ENCODE measurements at regions not wholly inside any gene's neighbourhood (a gene's known extent, or its start where the extent isn't known, plus 50 kb on each side); places are given as distances from the start of the nearest gene placed in this dataset.

DNA sequence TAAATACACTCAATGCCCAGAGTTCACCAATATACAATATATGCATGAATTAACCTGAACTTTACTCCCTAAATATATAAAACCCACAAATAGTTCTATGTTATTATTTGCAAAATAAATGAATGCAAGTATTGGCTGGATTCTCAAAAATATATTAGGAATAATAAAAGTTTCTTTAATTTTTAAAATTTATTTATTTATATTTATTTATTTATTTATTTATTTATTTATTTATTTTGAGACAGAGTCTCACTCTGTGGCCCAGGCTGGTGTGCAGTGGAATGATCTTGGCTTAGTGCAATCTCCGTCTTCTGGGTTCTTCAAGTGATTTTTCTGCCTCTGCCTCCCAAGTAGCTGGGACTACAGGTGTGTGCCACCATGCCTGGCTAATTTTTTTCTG, 88.7 kb upstream of the TMEFF2 start:
- TF ChIP-seq CTCF (IDR thresholded peaks at IDR 0.05 in 2 of 3, conservative IDR thresholded peaks at IDR 0.05 in 1 of 3; ENCODE audit: borderline replicate concordance in 1 of 3, insufficient read depth in 1 of 3, low read depth in 2 of 3, low read length in 2 of 3): no peak
- no peak for TF ChIP-seq POLR2A (IDR thresholded peaks at IDR 0.05; ENCODE audit: borderline replicate concordance, extremely low read depth, insufficient read depth, insufficient read length)
- no peak for TF ChIP-seq REST (IDR thresholded peaks at IDR 0.05; ENCODE audit: low read depth)
- TF ChIP-seq RAD21 (IDR thresholded peaks at IDR 0.05; ENCODE audit: low read depth): no peak
- TF ChIP-seq ZBTB33 (IDR thresholded peaks at IDR 0.05; ENCODE audit: extremely low read depth, insufficient replicate concordance, low read length): no peak
- TF ChIP-seq SIN3A (IDR thresholded peaks at IDR 0.05; ENCODE audit: low read depth): no peak
- no peak for TF ChIP-seq EZH2phosphoT487 (IDR thresholded peaks at IDR 0.05; ENCODE audit: borderline replicate concordance)
- TF ChIP-seq CEBPB (IDR thresholded peaks at IDR 0.05; ENCODE audit: low read depth): no peak

Data from HCT116 (cell line).